ENCODE measurements at regions not wholly inside any gene's neighbourhood (a gene's known extent, or its start where the extent isn't known, plus 50 kb on each side); places are given as distances from the start of the nearest gene placed in this dataset.

GRCh38 chr11:45715418-45715817, 50.0 kb upstream of the CHST1 start (continued):
- TF ChIP-seq GABPA (IDR thresholded peaks at IDR 0.05; ENCODE audit: borderline replicate concordance, insufficient read depth, low read length) (no peak), CTBP2 (IDR thresholded peaks at IDR 0.05; ENCODE audit: borderline replicate concordance, insufficient read depth, insufficient read length, low read length) (no peak)
